ENCODE measurements at regions not wholly inside any gene's neighbourhood (a gene's known extent, or its start where the extent isn't known, plus 50 kb on each side); places are given as distances from the start of the nearest gene placed in this dataset.

GRCh38 chr7:86320341-86320740 is 323.4 kb upstream of the GRM3 start:
- no peaks in the 10 kb centered on the region for H3K27me3 ChIP-seq (replicated peaks in 1 of 4; ENCODE audit: control insufficient read depth in 3 of 4, extremely low read depth in 1 of 4, insufficient read depth in 3 of 4, low read length in 3 of 4)
- H2AFZ ChIP-seq (ENCODE audit: low read length): no peak overlapping the region
- no peak overlapping the region for H3K27ac ChIP-seq (ENCODE audit: low read depth, low read length)
- no peak overlapping the region for H3K56ac ChIP-seq (replicated peaks; ENCODE audit: insufficient read length, low read depth, low read length)
- H4K5ac ChIP-seq (ENCODE audit: insufficient read length, low read depth, low read length): no peak overlapping the region
- no peak overlapping the region for H2BK12ac ChIP-seq (ENCODE audit: low read depth, low read length)
- H2BK5ac ChIP-seq (ENCODE audit: low read depth, low read length): no peak overlapping the region
- no peak overlapping the region for H4K91ac ChIP-seq (replicated peaks; ENCODE audit: insufficient read length, low read length)
- H3K9me3 ChIP-seq (ENCODE audit: insufficient read depth in 2 of 2, low read depth in 1 of 2, low read length in 1 of 2): no peaks in the 10 kb centered on the region
- no peak overlapping the region for H2BK15ac ChIP-seq (ENCODE audit: low read length)
- ChIA-PET POLR2A (ENCODE audit: partially characterized antibody) (interaction anchor here (0.7 kb wide), 1 partner anchor 20 kb away, joined by 3 read pairs; no protein-coding TSS in a partner anchor), CTCF (ENCODE audit: partially characterized antibody) (interaction anchor here (0.6 kb wide), 1 partner anchor 91 kb away, joined by 3 read pairs; no protein-coding TSS in a partner anchor)
- no peak overlapping the region for H4K8ac ChIP-seq (ENCODE audit: extremely low read depth, insufficient read depth, low read length)
- no peak overlapping the region for H3K18ac ChIP-seq (ENCODE audit: extremely low read depth, low read length)
- no peaks in the 10 kb centered on the region for H3K79me2 ChIP-seq (ENCODE audit: control insufficient read depth in 1 of 2, insufficient read depth in 2 of 2, low read length in 2 of 2)
- DNase-seq (ENCODE audit: low read depth in 1 of 2, low spot score in 2 of 2) (no peak), FAIRE-seq (no peak)
- no peaks in the 10 kb centered on the region for H3K36me3 ChIP-seq (ENCODE audit: control insufficient read depth in 2 of 4, insufficient read depth in 4 of 4, low read length in 3 of 4)
- H2AK5ac ChIP-seq (ENCODE audit: low read depth, low read length): no peak overlapping the region
- no peak overlapping the region for H3K4me2 ChIP-seq (ENCODE audit: insufficient read depth in 1 of 2, low read depth in 2 of 2, low read length in 2 of 2)
- no peaks in the 10 kb centered on the region for H3K4me1 ChIP-seq (replicated peaks in 1 of 4; ENCODE audit: control insufficient read depth in 3 of 4, insufficient read depth in 4 of 4, low read length in 3 of 4)
- no peaks in the 10 kb centered on the region for H4K20me1 ChIP-seq (replicated peaks in 1 of 2; ENCODE audit: control insufficient read depth in 1 of 2, insufficient read depth in 2 of 2, low read length in 2 of 2)
- H3K23me2 ChIP-seq (ENCODE audit: low read depth, low read length): no peaks in the 10 kb centered on the region
- no peak overlapping the region for H3K23ac ChIP-seq (ENCODE audit: insufficient read length)
- no peak overlapping the region for H3K4ac ChIP-seq (replicated peaks; ENCODE audit: insufficient read length, low read depth, low read length)
- no peak overlapping the region for H3K9ac ChIP-seq (replicated peaks in 1 of 4; ENCODE audit: extremely low read depth in 1 of 4, low read depth in 3 of 4, low read length in 3 of 4)
- no peak overlapping the region for H3K4me3 ChIP-seq (ENCODE audit: extremely low read depth in 1 of 4, insufficient read depth in 2 of 4, low read depth in 3 of 4, low read length in 4 of 4)
- H2BK120ac ChIP-seq (replicated peaks; ENCODE audit: low read depth, low read length): no peak overlapping the region
- H3K14ac ChIP-seq (ENCODE audit: insufficient read length): no peak overlapping the region
- H3K79me1 ChIP-seq (ENCODE audit: low read depth, low read length): no peaks in the 10 kb centered on the region
- no peak overlapping the region for H2BK20ac ChIP-seq (ENCODE audit: low read length)
- TF ChIP-seq CREB1 (IDR thresholded peaks at IDR 0.05) (no peak), USF2 (IDR thresholded peaks at IDR 0.05; ENCODE audit: low read length) (no peak), HDAC2 (IDR thresholded peaks at IDR 0.05; ENCODE audit: borderline replicate concordance in 1 of 2, low read depth in 2 of 2, low read length in 2 of 2) (no peak), RBBP5 (IDR thresholded peaks at IDR 0.05; ENCODE audit: borderline replicate concordance, low read depth, low read length) (no peak), SAP30 (IDR thresholded peaks at IDR 0.05; ENCODE audit: insufficient read depth, insufficient replicate concordance, low read length) (no peak), CEBPB (IDR thresholded peaks at IDR 0.05; ENCODE audit: low read depth, low read length) (no peak), RNF2 (IDR thresholded peaks at IDR 0.05; ENCODE audit: borderline replicate concordance, low read depth, low read length, missing control alignments, poor library complexity, severe bottlenecking) (no peak), SIX5 (IDR thresholded peaks at IDR 0.05; ENCODE audit: low read depth, low read length) (no peak), POLR2A (IDR thresholded peaks at IDR 0.05; ENCODE audit: control extremely low read depth in 1 of 2, low read depth in 2 of 2, low read length in 2 of 2) (no peak)

Measured in H1 (cell line).